HG03108 (cell line): ENCODE measurements at regions not wholly inside any gene's neighbourhood (a gene's known extent, or its start where the extent isn't known, plus 50 kb on each side); places are given as distances from the start of the nearest gene placed in this dataset.

ENCODE experiments used
- ATAC-seq: cut with Tn5 transposase; IDR thresholded peaks from one replicate; pipeline ENCODE4 v1.9.1; 2021; ENCODE audit warnings: moderate library complexity; ENCODE audit not compliant: unreplicated experiment

- no peak for ATAC-seq
Observed at GRCh38 chr13:106858903-106859532, 291.1 kb upstream of the ARGLU1 start.

DNA sequence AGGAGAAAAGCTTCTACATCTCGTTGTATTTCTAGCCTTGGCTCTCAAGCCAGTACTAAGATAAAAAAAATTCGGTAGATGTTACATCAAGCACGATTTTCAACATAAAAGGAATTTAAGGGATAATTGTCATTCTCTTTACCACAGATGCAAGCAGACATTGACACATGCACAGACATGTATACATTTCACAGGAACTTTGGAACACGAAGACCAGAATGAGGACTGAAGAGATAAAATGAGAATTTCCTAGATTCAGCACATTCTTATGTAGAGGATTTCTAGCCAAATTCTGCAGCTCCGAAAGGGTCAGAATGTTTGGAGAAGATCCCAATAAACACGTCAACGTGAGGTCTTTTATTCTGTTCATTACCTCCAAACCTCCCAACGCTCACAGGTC is 284.5 kb upstream of the ARGLU1 start:
- ATAC-seq: no peak

GRCh38 chr13:106850973-106851650 is 283.2 kb upstream of the ARGLU1 start:
- no peak for ATAC-seq

DNA sequence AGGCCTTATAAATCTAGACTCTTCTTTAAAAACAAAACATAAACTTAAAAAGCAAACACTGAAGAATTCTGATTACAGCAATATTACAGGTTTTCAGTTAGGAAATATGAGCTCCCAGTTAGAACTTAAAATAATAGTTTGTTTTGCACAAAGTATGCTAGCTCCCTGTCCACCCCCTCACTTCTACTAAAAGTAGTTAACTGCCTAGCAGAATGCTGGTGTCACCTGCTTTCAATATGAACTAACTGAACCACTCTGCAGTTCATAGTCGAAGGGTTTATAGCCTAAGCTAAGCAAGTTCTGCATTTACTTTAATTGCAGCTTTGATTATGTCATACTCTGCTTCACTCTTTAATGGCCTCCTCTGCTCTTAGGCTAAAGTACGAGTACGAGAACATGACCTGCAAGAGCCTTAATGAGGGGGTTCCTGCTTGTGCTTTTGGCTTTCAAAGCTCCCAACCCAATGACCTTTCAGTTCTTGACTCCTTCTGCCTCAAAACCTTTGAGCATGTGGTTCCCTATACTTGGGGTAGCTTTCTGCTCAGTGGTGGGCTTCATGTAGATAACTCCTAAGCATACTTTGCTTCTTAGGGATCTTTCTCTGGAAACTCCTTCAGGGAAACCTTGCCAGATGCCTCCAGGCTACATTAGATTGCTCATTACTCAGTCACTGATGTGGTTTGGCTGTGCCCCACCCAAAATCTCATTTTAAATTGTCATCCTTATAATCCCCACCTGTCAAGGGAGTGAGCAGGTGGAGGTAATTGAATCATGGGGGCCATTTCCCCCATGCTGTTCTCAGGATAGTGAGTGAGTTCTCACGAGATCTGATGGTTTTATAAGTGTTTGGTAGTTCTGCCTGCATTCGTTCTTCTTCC is 278.9 kb upstream of the ARGLU1 start:
- no peak for ATAC-seq

DNA sequence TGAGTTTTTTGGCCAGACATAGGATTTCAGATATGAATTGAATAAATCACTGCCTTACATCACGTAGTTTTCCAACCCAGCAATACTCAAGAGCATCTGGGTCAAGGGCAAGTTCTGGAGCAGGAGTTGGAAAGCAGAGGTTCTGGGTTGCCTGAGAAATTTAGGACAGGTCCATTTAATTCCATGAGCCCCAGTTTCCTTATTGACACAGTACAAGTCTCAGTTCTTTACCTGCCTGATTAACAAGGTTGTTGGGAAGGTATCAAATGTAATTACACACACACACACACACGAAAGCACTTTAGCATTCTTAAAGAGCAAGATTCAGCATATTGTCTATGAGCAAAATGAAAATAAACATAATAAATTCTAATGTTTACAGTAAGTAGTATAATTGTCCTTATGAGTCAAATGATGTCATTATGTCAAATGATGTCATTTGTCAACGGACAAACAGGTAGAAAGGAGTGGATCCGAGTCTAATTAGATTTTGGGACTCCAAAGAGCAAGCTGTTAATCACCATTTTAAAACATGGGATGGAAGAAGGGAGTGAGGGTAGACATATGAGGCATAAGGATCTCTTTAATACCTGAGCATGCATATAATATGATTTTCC is 268.4 kb upstream of the ARGLU1 start:
- no peak for ATAC-seq

DNA sequence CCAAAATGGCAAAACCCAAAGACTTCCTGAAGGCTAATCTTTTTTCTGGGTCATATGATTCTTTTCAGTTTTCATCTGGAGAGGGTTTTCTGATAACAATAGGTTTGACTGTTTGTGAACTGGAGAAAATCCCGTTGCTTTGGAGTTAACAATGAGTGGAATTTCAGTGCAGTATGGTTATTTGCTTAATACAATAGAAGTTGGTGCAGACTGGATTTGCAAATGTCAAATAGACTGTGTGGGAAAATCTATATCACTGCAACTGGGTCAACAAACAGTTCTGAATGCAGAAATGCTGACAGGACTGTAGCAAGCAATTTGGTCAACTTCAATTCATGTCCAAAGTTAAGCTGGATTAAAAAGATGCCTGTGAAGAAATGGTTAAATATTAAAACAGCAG is 267.5 kb upstream of the ARGLU1 start:
- no peak for ATAC-seq

DNA sequence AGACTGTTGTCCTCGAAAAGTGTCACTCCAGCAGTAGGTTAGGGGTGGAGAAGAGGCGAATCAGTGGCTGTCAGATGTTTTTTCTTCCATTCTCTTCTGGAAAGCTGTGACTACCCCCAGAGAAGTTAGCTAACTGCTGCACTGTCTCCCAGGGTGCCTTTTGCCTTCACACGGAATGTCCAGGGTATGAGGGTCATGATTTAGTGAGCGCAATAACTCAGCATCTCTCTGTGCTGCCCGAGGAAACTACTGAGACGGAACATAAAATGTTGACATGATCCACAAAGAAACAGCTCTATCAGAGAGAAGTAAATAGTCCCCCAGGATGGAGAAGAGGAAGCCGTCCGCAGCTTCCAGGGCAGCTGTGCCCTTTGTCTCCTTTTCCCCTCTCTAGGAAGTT is 254.0 kb upstream of the ARGLU1 start:
- no peak for ATAC-seq

GRCh38 chr13:106819413-106820180 is 251.7 kb upstream of the ARGLU1 start:
- no peak for ATAC-seq

- ATAC-seq: no peak
Observed at GRCh38 chr13:106818971-106819370, 251.0 kb upstream of the ARGLU1 start.

DNA sequence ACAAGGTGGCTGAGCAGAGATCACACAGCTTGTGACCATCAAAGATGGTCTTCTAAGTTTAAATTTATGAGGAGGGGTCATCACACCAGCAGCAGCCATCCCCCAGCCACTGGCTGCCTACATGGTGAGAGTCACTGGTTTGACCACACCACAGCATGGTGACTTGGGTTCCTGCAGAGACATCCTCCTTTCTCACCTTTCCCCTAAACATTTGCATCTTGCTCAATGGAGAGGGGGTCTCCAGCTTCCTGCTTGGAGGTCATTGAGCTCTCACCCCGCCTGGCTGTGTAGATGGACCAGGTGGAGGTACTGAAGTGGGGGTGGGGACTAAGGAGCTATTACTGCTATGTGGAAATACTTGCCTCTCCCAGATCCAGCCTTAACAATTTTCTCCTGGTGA is 247.6 kb upstream of the ARGLU1 start:
- ATAC-seq: no peak

DNA sequence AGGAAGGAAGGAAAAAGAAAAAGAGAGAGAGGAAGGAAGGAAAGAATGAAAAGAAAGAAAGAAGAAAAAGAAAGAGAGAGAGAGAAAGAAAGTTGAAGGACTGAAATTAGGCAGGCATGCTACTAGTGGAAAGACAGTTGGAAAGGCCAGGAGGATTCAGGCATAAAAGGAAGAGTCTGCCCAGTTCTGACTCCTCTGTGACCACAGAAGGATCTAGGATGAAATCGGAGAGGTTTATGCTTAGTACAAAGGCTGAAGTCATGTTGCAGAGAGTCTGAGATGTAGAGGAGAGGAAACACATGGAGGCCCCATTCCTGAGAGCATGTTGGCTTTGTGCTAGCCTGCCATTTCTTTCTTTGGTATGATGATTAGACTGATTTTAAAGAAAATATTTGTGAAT is 246.5 kb upstream of the ARGLU1 start:
- no peak for ATAC-seq

DNA sequence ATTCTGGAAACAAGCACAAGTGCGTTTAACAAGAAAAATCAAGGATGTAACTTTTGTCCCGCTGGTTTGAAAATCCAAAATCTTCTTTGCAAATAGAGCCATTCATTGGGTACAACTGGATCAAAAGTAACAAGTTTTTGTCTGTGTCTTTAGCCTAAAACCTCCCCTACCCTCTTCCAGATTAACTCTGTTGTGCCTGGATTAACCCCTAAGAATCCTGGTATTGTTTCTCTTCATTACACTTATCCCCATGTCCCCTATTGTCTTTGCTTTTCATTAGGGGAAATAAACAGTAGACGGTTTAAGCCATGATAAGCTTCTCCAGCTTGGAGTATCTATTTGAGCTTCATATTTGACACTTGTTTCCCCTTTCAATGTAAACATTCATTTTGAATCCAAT is 242.1 kb upstream of the ARGLU1 start:
- no peak for ATAC-seq

GRCh38 chr13:106804991-106805390 is 237.1 kb upstream of the ARGLU1 start:
- no peak for ATAC-seq

- ATAC-seq: no peak
Observed at GRCh38 chr13:106802917-106803316, 235.0 kb upstream of the ARGLU1 start.

DNA sequence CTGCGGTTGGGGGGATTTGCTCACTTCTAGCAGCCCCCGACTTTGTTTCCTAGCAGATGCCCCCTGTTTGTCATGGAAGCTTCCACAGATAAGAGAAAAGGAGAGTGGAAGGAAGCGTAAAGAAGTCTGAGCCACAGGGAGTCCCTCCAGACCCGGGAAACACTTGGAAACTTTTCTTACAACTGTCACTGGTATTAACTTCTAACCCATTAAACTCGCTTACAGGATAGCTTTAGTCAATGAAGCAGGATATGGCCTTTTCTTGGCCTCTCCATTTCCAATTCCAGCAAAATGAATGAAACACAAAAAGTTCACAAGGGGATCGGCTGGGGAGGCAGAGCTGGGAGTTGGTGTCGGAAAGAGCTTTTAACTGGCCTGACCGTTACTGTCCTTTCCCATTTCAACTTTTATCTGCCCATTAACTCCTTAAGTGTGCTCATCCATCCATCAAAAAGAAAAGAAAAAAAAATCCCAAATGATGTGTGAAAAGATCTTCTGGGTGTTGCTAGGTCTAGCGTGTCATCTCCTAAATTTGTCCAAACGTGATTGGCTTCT is 231.9 kb upstream of the ARGLU1 start:
- ATAC-seq: no peak

DNA sequence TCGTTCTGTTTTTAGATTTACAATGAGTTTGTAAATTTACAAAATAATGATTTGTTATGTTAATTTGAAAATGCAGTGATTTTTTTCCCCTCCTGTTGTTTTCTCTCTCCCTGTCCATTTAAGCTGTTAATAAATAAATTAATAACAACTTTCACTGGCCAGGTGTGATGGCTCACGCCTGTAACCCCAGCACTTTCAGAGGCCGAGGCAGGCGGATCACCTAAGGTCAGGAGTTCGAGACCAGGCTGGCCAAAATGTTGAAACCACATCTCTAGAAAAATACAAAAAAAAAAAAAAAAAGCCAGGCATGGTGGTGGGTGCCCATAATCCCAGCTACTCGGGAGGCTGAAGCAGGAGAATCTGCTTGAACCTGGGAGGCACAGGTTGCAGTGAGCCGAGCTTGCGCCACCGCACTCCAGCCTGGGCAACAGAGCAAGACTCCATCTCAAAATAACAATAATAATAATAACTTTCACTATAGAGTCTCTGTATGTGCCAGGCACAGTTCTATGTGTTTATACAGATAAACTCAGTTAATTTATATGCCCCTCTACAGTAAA is 229.2 kb upstream of the ARGLU1 start:
- no peak for ATAC-seq

- no peak for ATAC-seq
Observed at GRCh38 chr13:106796280-106797047, 228.5 kb upstream of the ARGLU1 start.

GRCh38 chr13:106795847-106796246 is 227.9 kb upstream of the ARGLU1 start:
- ATAC-seq: no peak

- ATAC-seq: no peak
Observed at GRCh38 chr13:106794117-106794516, 226.2 kb upstream of the ARGLU1 start.
